ENCODE measurements at regions not wholly inside any gene's neighbourhood (a gene's known extent, or its start where the extent isn't known, plus 50 kb on each side); places are given as distances from the start of the nearest gene placed in this dataset.
"Not testable (repeated sequence)": the region's sequence is repeated elsewhere in the genome, so short reads cannot be mapped to it uniquely, and the experiment has no call there.

GRCh38 chr9:41839786-41840185 is 289.4 kb downstream of the CNTNAP3B start:
- DNase-seq = not testable (repeated sequence)

GRCh38 chr9:41838953-41839352 is 290.3 kb downstream of the CNTNAP3B start:
- not testable (repeated sequence) for DNase-seq

GRCh38 chr9:41838562-41838851 is 290.7 kb downstream of the CNTNAP3B start:
- DNase-seq = not testable (repeated sequence)

- not testable (repeated sequence) for DNase-seq
Observed at GRCh38 chr9:41837684-41838561, 291.3 kb downstream of the CNTNAP3B start.

DNA sequence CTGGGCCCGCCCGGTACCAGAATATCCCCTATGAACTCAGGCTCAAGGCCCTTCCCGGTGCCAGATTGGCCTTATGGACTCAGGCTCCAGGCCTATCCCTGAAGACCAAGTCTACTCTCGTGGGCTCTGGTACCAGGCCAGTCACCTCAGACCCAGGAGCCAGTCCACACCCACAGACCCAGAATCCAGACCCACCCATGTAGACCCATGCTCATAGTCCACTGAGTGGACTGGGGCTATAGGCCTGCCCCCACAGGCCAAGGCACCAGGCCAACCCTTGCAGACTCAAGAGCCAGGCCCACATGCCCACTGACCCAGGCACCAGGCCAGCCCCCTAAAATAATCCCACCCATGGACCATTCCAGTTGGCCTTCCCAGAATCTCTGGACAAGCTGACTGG is 296.1 kb downstream of the CNTNAP3B start:
- DNase-seq = not testable (repeated sequence)

- not testable (repeated sequence) for DNase-seq
Observed at GRCh38 chr9:41824723-41825122, 304.5 kb downstream of the CNTNAP3B start.

- DNase-seq = not testable (repeated sequence)
Observed at GRCh38 chr9:41802706-41803105, 326.5 kb downstream of the CNTNAP3B start.

DNA sequence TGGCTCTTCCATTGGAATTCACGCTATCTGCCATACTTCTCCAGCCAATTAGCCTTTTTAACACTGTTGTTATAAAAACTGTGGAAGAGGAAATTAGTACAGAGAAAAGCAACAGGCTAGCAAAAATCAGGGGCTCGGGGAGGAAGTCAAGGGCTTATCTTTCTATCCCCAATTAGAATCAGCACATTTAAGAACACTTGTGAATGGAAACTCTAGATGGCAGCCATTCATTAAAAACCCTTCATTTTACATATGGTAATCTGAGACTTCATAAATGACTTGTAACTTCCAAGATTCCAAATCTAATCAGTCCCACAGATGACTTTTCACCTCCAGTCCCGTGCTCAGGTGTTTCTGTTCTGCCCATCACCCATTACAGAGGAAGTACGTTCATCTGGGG is 330.5 kb downstream of the CNTNAP3B start:
- DNase-seq = not testable (repeated sequence)

- not testable (repeated sequence) for DNase-seq
Observed at GRCh38 chr9:41790719-41791363, 338.4 kb downstream of the CNTNAP3B start.

- DNase-seq = not testable (repeated sequence)
Observed at GRCh38 chr9:41790007-41790406, 339.2 kb downstream of the CNTNAP3B start.

DNA sequence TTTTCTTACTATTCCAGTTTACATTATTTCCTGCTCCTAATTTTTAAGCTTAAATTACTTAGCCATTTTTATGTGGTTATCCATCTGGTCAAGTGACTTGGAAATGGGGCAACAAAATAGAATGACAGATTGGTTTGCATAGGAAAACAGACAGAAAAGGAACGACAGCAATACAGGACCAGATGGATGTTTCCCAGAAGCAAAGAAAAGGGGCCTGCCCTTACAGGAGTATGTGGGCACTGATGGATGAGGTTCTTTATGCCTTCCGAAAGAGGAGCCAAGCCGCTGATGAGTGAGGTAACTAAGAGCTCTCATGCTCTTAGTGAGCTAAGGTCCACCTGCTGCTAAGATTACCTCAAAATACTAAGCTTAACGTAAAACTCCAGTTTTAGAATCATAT is 339.8 kb downstream of the CNTNAP3B start:
- not testable (repeated sequence) for DNase-seq

- not testable (repeated sequence) for DNase-seq
Observed at GRCh38 chr9:41787951-41788350, 341.3 kb downstream of the CNTNAP3B start.

- not testable (repeated sequence) for DNase-seq
Observed at GRCh38 chr9:41787270-41787669, 342.0 kb downstream of the CNTNAP3B start.

GRCh38 chr9:41784006-41784405 is 345.2 kb downstream of the CNTNAP3B start:
- DNase-seq = not testable (repeated sequence)

DNA sequence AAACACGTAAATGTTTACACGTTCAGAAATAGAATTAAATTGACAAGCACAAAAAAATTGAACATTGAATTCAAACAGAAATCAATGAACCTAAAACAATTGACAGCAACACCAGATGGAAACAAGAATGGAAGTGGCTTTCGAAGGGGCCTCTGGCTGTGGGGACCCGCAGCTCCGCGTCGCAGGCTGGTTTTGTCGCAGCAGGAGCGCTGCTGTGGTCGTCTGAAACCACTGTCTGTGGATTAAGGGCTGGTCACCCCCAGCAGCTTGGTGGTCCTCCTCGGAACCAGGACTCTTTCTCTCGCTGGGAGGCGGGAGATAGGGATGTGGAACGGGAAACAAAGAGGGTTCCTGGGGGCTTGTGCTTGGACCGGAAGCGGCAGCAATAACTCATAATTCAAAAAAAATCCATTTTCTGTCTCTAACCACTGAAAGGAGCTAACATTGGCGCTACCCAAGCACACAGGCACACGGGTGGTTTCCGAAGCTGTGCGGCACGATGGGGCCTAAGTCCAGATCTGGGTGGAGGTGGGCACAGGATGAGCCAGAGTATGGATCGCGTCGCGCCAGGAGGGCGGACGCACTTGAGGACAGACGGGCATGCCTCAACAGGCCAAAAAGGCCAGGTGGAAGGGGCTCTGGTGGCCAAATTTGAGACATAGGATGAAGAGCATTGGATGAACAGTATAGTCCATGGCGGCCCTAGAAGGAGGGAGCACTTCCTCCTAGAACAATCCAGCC is 346.0 kb downstream of the CNTNAP3B start:
- not testable (repeated sequence) for DNase-seq

DNA sequence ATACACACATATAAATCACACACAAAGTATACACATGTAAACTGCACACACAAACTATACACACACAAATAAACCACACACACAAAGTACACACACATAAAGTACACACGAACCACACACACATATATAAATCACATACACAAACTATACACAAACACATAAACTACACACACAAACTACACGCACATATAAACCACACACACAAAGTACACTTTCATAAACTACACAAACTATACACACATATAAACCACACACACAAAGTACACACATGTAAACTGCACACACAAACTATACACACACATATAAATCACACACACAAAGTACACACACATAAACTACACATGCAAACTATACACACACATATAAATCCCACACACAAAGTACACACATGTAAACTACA is 347.3 kb downstream of the CNTNAP3B start:
- not testable (repeated sequence) for DNase-seq

- not testable (repeated sequence) for DNase-seq
Observed at GRCh38 chr9:41779897-41780406, 349.3 kb downstream of the CNTNAP3B start.

- DNase-seq = not testable (repeated sequence)
Observed at GRCh38 chr9:41779192-41779591, 350.0 kb downstream of the CNTNAP3B start.

DNA sequence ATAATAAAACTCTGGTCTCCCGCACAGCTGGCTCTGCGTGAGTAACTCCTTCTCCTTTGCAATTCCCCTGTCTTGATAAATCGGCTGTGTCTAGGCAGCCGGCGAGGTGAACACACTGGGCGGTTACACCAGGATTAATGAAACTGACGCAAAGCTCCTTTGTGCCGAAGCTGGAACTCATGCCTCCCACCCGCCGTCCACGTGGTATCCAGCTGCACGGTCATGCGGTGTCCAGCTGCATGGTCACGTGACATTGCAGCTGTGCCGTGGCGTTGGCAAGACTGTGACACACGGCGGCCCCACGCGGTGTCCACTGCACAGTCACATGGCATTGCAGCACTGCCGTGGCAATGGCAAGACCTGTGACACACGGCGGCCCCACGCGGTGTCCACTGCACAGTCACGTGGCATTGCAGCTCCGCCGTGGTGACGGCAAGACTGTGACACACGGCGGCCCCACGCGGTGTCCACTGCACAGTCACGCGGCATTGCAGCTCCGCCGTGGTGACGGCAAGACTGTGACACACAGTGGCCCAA is 350.6 kb downstream of the CNTNAP3B start:
- DNase-seq = not testable (repeated sequence)

DNA sequence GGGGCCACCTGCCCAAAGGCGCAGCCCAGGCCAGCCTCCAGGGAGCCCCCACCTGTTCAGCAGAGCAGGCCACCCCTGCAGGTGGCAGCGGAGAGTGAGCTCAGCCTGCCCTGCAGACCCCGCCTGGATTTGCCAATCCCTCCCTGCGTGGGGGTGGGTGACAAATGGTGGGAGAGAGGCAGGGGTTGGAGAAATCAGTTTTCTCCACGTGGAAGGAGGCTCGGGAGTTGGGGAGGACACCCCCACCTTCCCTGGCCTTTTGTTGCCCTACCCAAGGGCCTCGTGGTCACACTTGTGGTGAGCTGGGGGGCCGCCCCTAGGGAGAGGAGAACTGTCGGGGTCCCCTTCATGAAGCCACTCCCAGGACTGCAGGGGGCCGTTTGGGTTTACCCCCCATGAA is 351.7 kb downstream of the CNTNAP3B start:
- DNase-seq = not testable (repeated sequence)

DNA sequence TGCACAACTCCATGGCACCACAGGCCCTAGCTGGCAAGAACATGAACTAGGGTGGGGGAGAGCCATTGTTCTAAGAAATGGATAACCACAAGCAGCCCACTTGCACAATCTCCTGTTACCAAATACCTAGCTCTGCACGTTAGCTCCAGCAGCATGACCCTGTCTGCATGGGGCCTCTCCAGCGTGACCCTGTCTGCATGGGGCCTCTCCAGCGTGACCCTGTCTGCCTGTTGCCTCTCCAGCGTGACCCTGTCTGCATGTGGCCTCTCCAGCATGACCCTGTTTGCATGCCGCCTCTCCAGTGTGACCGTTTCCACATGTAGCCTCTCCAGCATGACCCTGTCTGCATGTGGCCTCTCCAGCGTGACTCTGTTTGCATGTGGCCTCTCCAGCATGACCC is 356.7 kb downstream of the CNTNAP3B start:
- DNase-seq = not testable (repeated sequence)

- DNase-seq = not testable (repeated sequence)
Observed at GRCh38 chr9:41771693-41772092, 357.5 kb downstream of the CNTNAP3B start.

DNA sequence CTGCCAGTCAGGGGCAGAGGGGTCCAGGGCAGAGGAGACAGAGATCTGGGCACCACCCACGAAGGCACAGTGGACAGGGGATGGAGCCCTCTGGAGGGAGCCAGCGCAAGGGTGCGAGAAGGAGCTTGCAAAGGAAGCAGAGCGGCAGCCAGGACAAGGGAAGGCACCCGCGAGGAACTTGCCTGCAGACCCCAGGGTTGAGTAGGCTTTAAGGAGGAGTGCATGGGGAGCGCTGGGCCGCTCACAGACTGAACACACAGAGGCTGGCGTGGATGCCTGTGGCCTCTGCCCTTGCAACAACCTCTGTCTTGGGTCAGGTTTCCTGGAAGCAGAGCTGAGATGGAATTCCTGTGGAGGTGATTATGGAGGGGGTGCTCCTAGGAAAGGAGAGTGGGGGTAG is 374.4 kb downstream of the CNTNAP3B start:
- not testable (repeated sequence) for DNase-seq
